SK-N-SH treated with all-trans-retinoic acid at 6 μM for 48 hours (cell line): ENCODE measurements at regions not wholly inside any gene's neighbourhood (a gene's known extent, or its start where the extent isn't known, plus 50 kb on each side); places are given as distances from the start of the nearest gene placed in this dataset.

ENCODE experiments used
- ATAC-seq: fragments of 200-7000 bp; cut with Tn5 transposase; 3 replicates; pipeline ENCODE4 v1.9.1; 2020; ENCODE audit warnings: mild to moderate bottlenecking, moderate library complexity
- BACH2 ChIP-seq: fragments of 250-450 bp; sonication (Bioruptor Pico); IDR thresholded peaks from 2 replicates; pipeline ENCODE4 v1.9.0; 2021; ENCODE audit warnings: mild to moderate bottlenecking, borderline replicate concordance
- CREB5 ChIP-seq: fragments of 250-450 bp; sonication (Bioruptor Pico); IDR thresholded peaks from 2 replicates; pipeline ENCODE4 v1.5.1; 2020; ENCODE audit warnings: low read depth, mild to moderate bottlenecking, moderate library complexity
- CSDC2 ChIP-seq: fragments of 250-450 bp; sonication (Bioruptor Pico); IDR thresholded peaks from 2 replicates; pipeline ENCODE4 v1.5.0; 2020; ENCODE audit warnings: mild to moderate bottlenecking, moderate library complexity
- CSRNP3 ChIP-seq: fragments of 250-450 bp; sonication (Bioruptor Pico); IDR thresholded peaks from 2 replicates; pipeline ENCODE4 v1.5.1; 2021; ENCODE audit warnings: mild to moderate bottlenecking, moderate library complexity
- ESRRG ChIP-seq: fragments of 250-450 bp; sonication (Bioruptor Pico); IDR thresholded peaks from 2 replicates; pipeline ENCODE4 v1.6.1; 2021; ENCODE audit warnings: mild to moderate bottlenecking
- GLIS3 ChIP-seq: fragments of 250-450 bp; sonication (Bioruptor Pico); IDR thresholded peaks from 2 replicates; pipeline ENCODE4 v1.5.0; 2020; ENCODE audit warnings: mild to moderate bottlenecking, moderate library complexity
- ISL1 ChIP-seq: fragments of 250-450 bp; sonication (Bioruptor Pico); IDR thresholded peaks from 2 replicates; pipeline ENCODE4 v2.1.2; 2022; ENCODE audit warnings: mild to moderate bottlenecking, moderate library complexity
- PPARA ChIP-seq: fragments of 250-450 bp; sonication (Bioruptor Pico); IDR thresholded peaks from 2 replicates; pipeline ENCODE4 v1.5.0; 2020; ENCODE audit warnings: mild to moderate bottlenecking, borderline replicate concordance
- RARB ChIP-seq: fragments of 250-450 bp; sonication (Bioruptor Pico); IDR thresholded peaks from 2 replicates; pipeline ENCODE4 v1.8.0; 2021; ENCODE audit warnings: mild to moderate bottlenecking, moderate library complexity
- TCF4 ChIP-seq: fragments of 250-450 bp; sonication (Bioruptor Pico); IDR thresholded peaks from 2 replicates; pipeline ENCODE4 v1.8.0; 2021; ENCODE audit warnings: mild to moderate bottlenecking, moderate library complexity, borderline replicate concordance
- TOX ChIP-seq: fragments of 250-450 bp; sonication (Bioruptor Pico); IDR thresholded peaks from 2 replicates; pipeline ENCODE4 v1.8.0; 2021; ENCODE audit warnings: mild to moderate bottlenecking, moderate library complexity, borderline replicate concordance
- ZC3H10 ChIP-seq: fragments of 250-450 bp; sonication (Bioruptor Pico); IDR thresholded peaks from 2 replicates; pipeline ENCODE4 v1.5.1; 2021; ENCODE audit warnings: mild to moderate bottlenecking, moderate library complexity
- ZFP3 ChIP-seq: fragments of 250-450 bp; sonication (Bioruptor Pico); IDR thresholded peaks from 2 replicates; pipeline ENCODE4 v1.5.0; 2020; ENCODE audit warnings: mild to moderate bottlenecking, moderate library complexity
- ZFP30 ChIP-seq: fragments of 450-650 bp; formaldehyde crosslinking; IDR thresholded peaks from 2 replicates; pipeline ENCODE4 v1.5.0; 2022; ENCODE audit warnings: mild to moderate bottlenecking, moderate library complexity
- ZNF565 ChIP-seq: fragments of 450-650 bp; formaldehyde crosslinking; conservative IDR thresholded peaks from 2 replicates; pipeline ENCODE4 v1.5.0; 2020; ENCODE audit warnings: low read depth, mild to moderate bottlenecking, moderate library complexity
- ZNF8 ChIP-seq: fragments of 450-650 bp; formaldehyde crosslinking; IDR thresholded peaks from 2 replicates; pipeline ENCODE4 v1.5.0; 2020; ENCODE audit warnings: mild to moderate bottlenecking, moderate library complexity
- TF ChIP-seq, protein P1 (sequence below): fragments of 250-450 bp; sonication (Bioruptor Pico); IDR thresholded peaks from 2 replicates; pipeline ENCODE4 v1.8.0; 2020; ENCODE audit warnings: mild to moderate bottlenecking, moderate library complexity, borderline replicate concordance
- TF ChIP-seq, protein P2 (sequence below): fragments of 250-450 bp; sonication (Bioruptor Pico); IDR thresholded peaks from 2 replicates; pipeline ENCODE4 v1.5.0; 2020; ENCODE audit warnings: mild to moderate bottlenecking, moderate library complexity

GRCh38 chr2:240216167-240216566 is 75.7 kb upstream of the OTOS start:
- no peak for ATAC-seq
- TF ChIP-seq ZC3H10 (CRISPR knock-in tag) (no peak), ISL1 (no peak), ESRRG (CRISPR knock-in tag) (no peak), GLIS3 (no peak), ZFP30 (CRISPR knock-in tag) (no peak), ZNF565 (CRISPR knock-in tag) (no peak), TOX (CRISPR knock-in tag) (no peak), CREB5 (CRISPR knock-in tag) (no peak), BACH2 (CRISPR knock-in tag) (no peak), RARB (CRISPR knock-in tag) (no peak), PPARA (CRISPR knock-in tag) (no peak), ZFP3 (CRISPR knock-in tag) (no peak), ZNF8 (CRISPR knock-in tag) (no peak), CSDC2 (CRISPR knock-in tag) (no peak)
- TF ChIP-seq, protein P1, sequence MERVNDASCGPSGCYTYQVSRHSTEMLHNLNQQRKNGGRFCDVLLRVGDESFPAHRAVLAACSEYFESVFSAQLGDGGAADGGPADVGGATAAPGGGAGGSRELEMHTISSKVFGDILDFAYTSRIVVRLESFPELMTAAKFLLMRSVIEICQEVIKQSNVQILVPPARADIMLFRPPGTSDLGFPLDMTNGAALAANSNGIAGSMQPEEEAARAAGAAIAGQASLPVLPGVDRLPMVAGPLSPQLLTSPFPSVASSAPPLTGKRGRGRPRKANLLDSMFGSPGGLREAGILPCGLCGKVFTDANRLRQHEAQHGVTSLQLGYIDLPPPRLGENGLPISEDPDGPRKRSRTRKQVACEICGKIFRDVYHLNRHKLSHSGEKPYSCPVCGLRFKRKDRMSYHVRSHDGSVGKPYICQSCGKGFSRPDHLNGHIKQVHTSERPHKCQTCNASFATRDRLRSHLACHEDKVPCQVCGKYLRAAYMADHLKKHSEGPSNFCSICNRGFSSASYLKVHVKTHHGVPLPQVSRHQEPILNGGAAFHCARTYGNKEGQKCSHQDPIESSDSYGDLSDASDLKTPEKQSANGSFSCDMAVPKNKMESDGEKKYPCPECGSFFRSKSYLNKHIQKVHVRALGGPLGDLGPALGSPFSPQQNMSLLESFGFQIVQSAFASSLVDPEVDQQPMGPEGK (CRISPR knock-in tag) = no peak
- TF ChIP-seq, protein P2, sequence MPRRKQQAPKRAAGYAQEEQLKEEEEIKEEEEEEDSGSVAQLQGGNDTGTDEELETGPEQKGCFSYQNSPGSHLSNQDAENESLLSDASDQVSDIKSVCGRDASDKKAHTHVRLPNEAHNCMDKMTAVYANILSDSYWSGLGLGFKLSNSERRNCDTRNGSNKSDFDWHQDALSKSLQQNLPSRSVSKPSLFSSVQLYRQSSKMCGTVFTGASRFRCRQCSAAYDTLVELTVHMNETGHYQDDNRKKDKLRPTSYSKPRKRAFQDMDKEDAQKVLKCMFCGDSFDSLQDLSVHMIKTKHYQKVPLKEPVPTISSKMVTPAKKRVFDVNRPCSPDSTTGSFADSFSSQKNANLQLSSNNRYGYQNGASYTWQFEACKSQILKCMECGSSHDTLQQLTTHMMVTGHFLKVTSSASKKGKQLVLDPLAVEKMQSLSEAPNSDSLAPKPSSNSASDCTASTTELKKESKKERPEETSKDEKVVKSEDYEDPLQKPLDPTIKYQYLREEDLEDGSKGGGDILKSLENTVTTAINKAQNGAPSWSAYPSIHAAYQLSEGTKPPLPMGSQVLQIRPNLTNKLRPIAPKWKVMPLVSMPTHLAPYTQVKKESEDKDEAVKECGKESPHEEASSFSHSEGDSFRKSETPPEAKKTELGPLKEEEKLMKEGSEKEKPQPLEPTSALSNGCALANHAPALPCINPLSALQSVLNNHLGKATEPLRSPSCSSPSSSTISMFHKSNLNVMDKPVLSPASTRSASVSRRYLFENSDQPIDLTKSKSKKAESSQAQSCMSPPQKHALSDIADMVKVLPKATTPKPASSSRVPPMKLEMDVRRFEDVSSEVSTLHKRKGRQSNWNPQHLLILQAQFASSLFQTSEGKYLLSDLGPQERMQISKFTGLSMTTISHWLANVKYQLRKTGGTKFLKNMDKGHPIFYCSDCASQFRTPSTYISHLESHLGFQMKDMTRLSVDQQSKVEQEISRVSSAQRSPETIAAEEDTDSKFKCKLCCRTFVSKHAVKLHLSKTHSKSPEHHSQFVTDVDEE (CRISPR knock-in tag) = no peak
- TF ChIP-seq, all 23 proteins: peak for 0

GRCh38 chr2:240217431-240218301 is 77.2 kb upstream of the OTOS start:
- no peak for TF ChIP-seq PPARA (CRISPR knock-in tag)
- TF ChIP-seq TOX (CRISPR knock-in tag) = no peak
- TF ChIP-seq, protein P2 (CRISPR knock-in tag) = no peak
- no peak for TF ChIP-seq RARB (CRISPR knock-in tag)
- ATAC-seq = no peak

DNA sequence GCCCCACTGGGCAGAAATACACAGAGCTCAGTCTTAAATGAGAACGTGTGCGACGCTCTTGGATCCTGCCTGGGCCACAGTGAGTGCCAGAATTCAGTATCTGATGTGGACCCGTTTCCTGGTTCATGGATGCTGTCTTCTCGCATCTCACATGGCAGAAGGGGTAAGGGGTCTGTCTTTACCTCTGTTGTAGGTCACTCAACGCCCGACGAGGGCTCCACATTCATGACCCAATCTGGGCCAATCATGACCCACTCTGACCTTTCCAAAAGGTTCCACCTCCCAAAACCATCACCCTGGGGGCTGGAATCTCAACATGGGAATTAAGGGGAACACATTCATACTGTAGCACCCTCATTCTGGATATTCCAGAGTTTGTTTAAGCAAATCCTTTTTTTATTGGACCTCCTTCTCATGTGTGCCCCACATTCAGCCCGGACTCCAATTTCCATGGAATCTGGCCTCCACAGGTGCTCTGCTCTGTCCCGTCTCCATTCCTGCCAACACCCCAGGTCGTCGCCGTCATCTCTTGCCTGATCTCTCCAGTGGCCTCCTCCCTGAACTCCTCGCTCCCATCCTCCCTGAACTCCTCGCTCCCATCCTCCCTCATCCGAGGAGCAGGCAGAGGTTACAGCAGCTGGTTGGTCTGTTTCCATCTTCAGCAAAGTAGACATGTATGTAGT is 78.9 kb upstream of the OTOS start:
- no peak for ATAC-seq
- TF ChIP-seq ESRRG (CRISPR knock-in tag) = no peak
- no peak for TF ChIP-seq ZNF565 (CRISPR knock-in tag)
- no peak for TF ChIP-seq CSDC2 (CRISPR knock-in tag)
- no peak for TF ChIP-seq BACH2 (CRISPR knock-in tag)
- TF ChIP-seq ZFP30 (CRISPR knock-in tag) = no peak
- no peak for TF ChIP-seq ZFP3 (CRISPR knock-in tag)
- TF ChIP-seq TOX (CRISPR knock-in tag) = no peak
- no peak for TF ChIP-seq CSRNP3 (CRISPR knock-in tag)
- TF ChIP-seq TCF4 (CRISPR knock-in tag) = no peak
- TF ChIP-seq CREB5 (CRISPR knock-in tag) = no peak
- TF ChIP-seq ZNF8 (CRISPR knock-in tag) = no peak
- TF ChIP-seq RARB (CRISPR knock-in tag) = no peak
- TF ChIP-seq, protein P1 (CRISPR knock-in tag) = no peak
- TF ChIP-seq PPARA (CRISPR knock-in tag) = no peak
- TF ChIP-seq, all 23 proteins: peak for 0
